Loucy (cell line): ENCODE measurements at regions not wholly inside any gene's neighbourhood (a gene's known extent, or its start where the extent isn't known, plus 50 kb on each side); places are given as distances from the start of the nearest gene placed in this dataset.

ENCODE experiments used
- H2AFZ ChIP-seq: fragments of 200-600 bp; sonication (generic); 2 replicates; pipeline ENCODE4 v1.6.0; 2016; ENCODE audit warnings: antibody characterized with exemption, mild to moderate bottlenecking, low read length, moderate library complexity
- H3F3A ChIP-seq: fragments of 200-600 bp; 2 replicates; pipeline ENCODE4 v1.6.0; 2016; ENCODE audit warnings: antibody characterized with exemption, low read depth, mild to moderate bottlenecking
- H3K27me3 ChIP-seq: fragments of 200-600 bp; sonication (generic); 2 replicates; pipeline ENCODE4 v1.6.1; 2014; ENCODE audit warnings: low read length, mild to moderate bottlenecking; ENCODE audit not compliant: insufficient read depth, poor library complexity, severe bottlenecking
- H3K36me3 ChIP-seq: fragments of 200-600 bp; sonication (generic); 2 replicates; pipeline ENCODE4 v1.6.1; 2016; ENCODE audit warnings: low read length; ENCODE audit not compliant: insufficient read depth
- H3K4me1 ChIP-seq: fragments of 200-600 bp; sonication (generic); 2 replicates; pipeline ENCODE4 v1.5.1; 2014; ENCODE audit warnings: low read length, mild to moderate bottlenecking; ENCODE audit not compliant: insufficient read depth, poor library complexity, severe bottlenecking
- H3K4me2 ChIP-seq: fragments of 200-600 bp; sonication (generic); 2 replicates; pipeline ENCODE4 v1.6.0; 2014; ENCODE audit warnings: antibody characterized with exemption, low read length, low read depth, mild to moderate bottlenecking; ENCODE audit not compliant: poor library complexity, severe bottlenecking
- H3K4me3 ChIP-seq: fragments of 200-600 bp; sonication (generic); 2 replicates; pipeline ENCODE4 v1.5.1; 2014; ENCODE audit warnings: low read length, mild to moderate bottlenecking, mixed read lengths; ENCODE audit not compliant: poor library complexity, severe bottlenecking
- H3K79me2 ChIP-seq: fragments of 200-600 bp; sonication (generic); 2 replicates; pipeline ENCODE4 v1.6.1; 2014; ENCODE audit warnings: low read length; ENCODE audit not compliant: insufficient read depth
- H3K9ac ChIP-seq: fragments of 200-600 bp; sonication (generic); 2 replicates; pipeline ENCODE4 v1.6.0; 2014; ENCODE audit warnings: mild to moderate bottlenecking, low read depth, low read length, moderate library complexity; ENCODE audit not compliant: poor library complexity, severe bottlenecking
- H3K9me2 ChIP-seq: fragments of 200-600 bp; sonication (generic); replicated peaks from 2 replicates; pipeline ENCODE4 v1.6.1; 2016; ENCODE audit warnings: low read depth, low read length, mixed read lengths
- H3K9me3 ChIP-seq: fragments of 200-600 bp; sonication (generic); 2 replicates; pipeline ENCODE4 v1.6.1; 2014; ENCODE audit warnings: mild to moderate bottlenecking, antibody characterized with exemption, low read length, low read depth; ENCODE audit not compliant: insufficient read depth
- H4K20me1 ChIP-seq: fragments of 200-600 bp; sonication (generic); 2 replicates; pipeline ENCODE4 v1.6.0; 2014; ENCODE audit warnings: antibody characterized with exemption, low read length, mild to moderate bottlenecking; ENCODE audit not compliant: insufficient read depth, poor library complexity, severe bottlenecking
- EZH2phosphoT487 ChIP-seq: fragments of 200-600 bp; IDR thresholded peaks from 2 replicates; pipeline ENCODE4 v1.6.1; 2018; ENCODE audit warnings: antibody characterized with exemption, mild to moderate bottlenecking, moderate library complexity, borderline replicate concordance
- TF ChIP-seq, protein P1 (sequence below): fragments of 200-600 bp; sonication (generic); conservative IDR thresholded peaks from 2 replicates; pipeline ENCODE4 v1.5.1; 2014; ENCODE audit warnings: mild to moderate bottlenecking, antibody characterized with exemption, low read length

GRCh38 chr1:34474566-34474965, 280.3 kb upstream of the GJB5 start:
- Histone ChIP-seq H3K4me1 (no peaks in the 10 kb centered on the region), H4K20me1 (no peaks in the 10 kb centered on the region), H3K9me3 (no peaks in the 10 kb centered on the region), H3K9ac (no peak overlapping the region), H3K36me3 (no peaks in the 10 kb centered on the region), H2AFZ (no peak overlapping the region), H3K4me3 (no peak overlapping the region), H3K27me3 (no peaks in the 10 kb centered on the region), H3F3A (no peaks in the 10 kb centered on the region), H3K79me2 (no peaks in the 10 kb centered on the region), H3K9me2 (no peaks in the 10 kb centered on the region), H3K4me2 (no peak overlapping the region)
- TF ChIP-seq EZH2phosphoT487: no peak
- TF ChIP-seq, protein P1, sequence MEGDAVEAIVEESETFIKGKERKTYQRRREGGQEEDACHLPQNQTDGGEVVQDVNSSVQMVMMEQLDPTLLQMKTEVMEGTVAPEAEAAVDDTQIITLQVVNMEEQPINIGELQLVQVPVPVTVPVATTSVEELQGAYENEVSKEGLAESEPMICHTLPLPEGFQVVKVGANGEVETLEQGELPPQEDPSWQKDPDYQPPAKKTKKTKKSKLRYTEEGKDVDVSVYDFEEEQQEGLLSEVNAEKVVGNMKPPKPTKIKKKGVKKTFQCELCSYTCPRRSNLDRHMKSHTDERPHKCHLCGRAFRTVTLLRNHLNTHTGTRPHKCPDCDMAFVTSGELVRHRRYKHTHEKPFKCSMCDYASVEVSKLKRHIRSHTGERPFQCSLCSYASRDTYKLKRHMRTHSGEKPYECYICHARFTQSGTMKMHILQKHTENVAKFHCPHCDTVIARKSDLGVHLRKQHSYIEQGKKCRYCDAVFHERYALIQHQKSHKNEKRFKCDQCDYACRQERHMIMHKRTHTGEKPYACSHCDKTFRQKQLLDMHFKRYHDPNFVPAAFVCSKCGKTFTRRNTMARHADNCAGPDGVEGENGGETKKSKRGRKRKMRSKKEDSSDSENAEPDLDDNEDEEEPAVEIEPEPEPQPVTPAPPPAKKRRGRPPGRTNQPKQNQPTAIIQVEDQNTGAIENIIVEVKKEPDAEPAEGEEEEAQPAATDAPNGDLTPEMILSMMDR: no peak

DNA sequence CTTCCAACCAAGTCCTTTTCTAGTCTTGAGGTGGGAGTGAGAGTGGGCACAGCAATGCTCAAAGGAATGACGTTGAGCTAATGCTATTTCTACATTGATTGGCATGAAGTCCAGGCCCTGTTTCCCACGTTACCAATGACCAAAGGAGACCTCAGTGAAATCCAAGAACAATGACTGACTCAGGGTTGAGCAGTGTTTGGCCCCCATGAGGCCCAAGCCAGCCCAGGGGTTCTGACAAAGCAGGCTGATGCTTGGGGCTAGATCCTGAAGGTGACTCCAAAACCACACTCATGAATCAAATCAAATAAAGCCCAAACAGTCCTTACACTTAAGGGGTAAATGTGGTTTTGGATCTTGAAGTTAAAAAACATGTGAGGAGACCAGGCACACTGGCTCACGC, 278.5 kb upstream of the GJB5 start:
- Histone ChIP-seq H3K9ac (no peak overlapping the region), H3K4me3 (no peak overlapping the region), H3K4me2 (no peak overlapping the region), H3K9me2 (no peaks in the 10 kb centered on the region), H3K36me3 (no peaks in the 10 kb centered on the region), H3K27me3 (no peaks in the 10 kb centered on the region), H4K20me1 (no peaks in the 10 kb centered on the region), H3K79me2 (no peaks in the 10 kb centered on the region), H3F3A (no peaks in the 10 kb centered on the region), H3K4me1 (no peaks in the 10 kb centered on the region), H2AFZ (no peak overlapping the region), H3K9me3 (no peaks in the 10 kb centered on the region)
- TF ChIP-seq, protein P1: no peak
- no peak for TF ChIP-seq EZH2phosphoT487

- Histone ChIP-seq H4K20me1 (no peaks in the 10 kb centered on the region), H3K9me2 (no peaks in the 10 kb centered on the region), H3K4me1 (no peaks in the 10 kb centered on the region), H3F3A (no peaks in the 10 kb centered on the region), H2AFZ (no peak overlapping the region), H3K27me3 (no peaks in the 10 kb centered on the region), H3K36me3 (no peaks in the 10 kb centered on the region), H3K4me2 (no peak overlapping the region), H3K9ac (no peak overlapping the region), H3K4me3 (no peak overlapping the region), H3K9me3 (no peaks in the 10 kb centered on the region), H3K79me2 (no peaks in the 10 kb centered on the region)
- no peak for TF ChIP-seq EZH2phosphoT487
- TF ChIP-seq, protein P1: no peak
Measured at GRCh38 chr1:34477632-34478141, 277.2 kb upstream of the GJB5 start.
